Neural cell (in vitro differentiated cells): ENCODE measurements at regions not wholly inside any gene's neighbourhood (a gene's known extent, or its start where the extent isn't known, plus 50 kb on each side); places are given as distances from the start of the nearest gene placed in this dataset.

ENCODE experiments used
- H2AFZ ChIP-seq: fragments of 200-600, 300-800 bp; sonication (generic), shearing (Covaris generic); 2 replicates; pipeline ENCODE4 v1.6.0; 2014; ENCODE audit warnings: low read depth, mild to moderate bottlenecking, antibody characterized with exemption, low read length, moderate library complexity
- H3F3A ChIP-seq: fragments of 200-600 bp; shearing (Covaris generic); 2 replicates; pipeline ENCODE4 v1.6.1; 2016; ENCODE audit warnings: mild to moderate bottlenecking, moderate library complexity, mixed read lengths, antibody characterized with exemption, low read length; ENCODE audit not compliant: insufficient read depth, poor library complexity, severe bottlenecking
- H3K27ac ChIP-seq: fragments of 200-600, 300-800 bp; sonication (generic), shearing (Covaris generic); 2 replicates; pipeline ENCODE4 v1.5.1; 2014; ENCODE audit warnings: mild to moderate bottlenecking, low read length, moderate library complexity
- H3K27me3 ChIP-seq: fragments of 300-800, 200-600 bp; sonication (generic), shearing (Covaris generic); 2 replicates; pipeline ENCODE4 v1.6.0; 2014; ENCODE audit warnings: mild to moderate bottlenecking, low read depth, low read length, moderate library complexity; ENCODE audit not compliant: insufficient read depth
- H3K36me3 ChIP-seq: fragments of 300-800, 200-600 bp; sonication (generic), shearing (Covaris generic); 2 replicates; pipeline ENCODE4 v1.5.1; 2014; ENCODE audit warnings: mild to moderate bottlenecking, antibody characterized with exemption, low read length, moderate library complexity; ENCODE audit not compliant: insufficient read depth
- H3K4me2 ChIP-seq: fragments of 300-800, 200-600 bp; sonication (generic), shearing (Covaris generic); 2 replicates; pipeline ENCODE4 v1.6.0; 2014; ENCODE audit warnings: mild to moderate bottlenecking, low read length
- H3K4me3 ChIP-seq: fragments of 300-800, 200-600 bp; sonication (generic), shearing (Covaris generic); 2 replicates; pipeline ENCODE4 v1.5.1; 2014; ENCODE audit warnings: mild to moderate bottlenecking, low read length, moderate library complexity
- H3K79me2 ChIP-seq: fragments of 200-600 bp; shearing (Covaris generic); replicated peaks from 2 replicates; pipeline ENCODE4 v1.6.0; 2014; ENCODE audit warnings: mild to moderate bottlenecking, low read length, moderate library complexity; ENCODE audit not compliant: insufficient read depth
- H3K9ac ChIP-seq: fragments of 300-800, 200-600 bp; sonication (generic), shearing (Covaris generic); 2 replicates; pipeline ENCODE4 v1.6.1; 2016; ENCODE audit warnings: mild to moderate bottlenecking, low read length, mixed read lengths
- H3K9me2 ChIP-seq: fragments of 200-600 bp; shearing (Covaris generic); 2 replicates; pipeline ENCODE4 v1.6.1; 2016; ENCODE audit warnings: mild to moderate bottlenecking, low read length, mixed read lengths; ENCODE audit not compliant: insufficient read depth
- H3K9me3 ChIP-seq: fragments of 200-600, 300-800 bp; sonication (generic), shearing (Covaris generic); 2 replicates; pipeline ENCODE4 v1.6.1; 2016; ENCODE audit warnings: mild to moderate bottlenecking, mixed run types, low read length, moderate library complexity, mixed read lengths
- H4K20me1 ChIP-seq: fragments of 200-600 bp; shearing (Covaris generic); 2 replicates; pipeline ENCODE4 v1.6.1; 2016; ENCODE audit warnings: mild to moderate bottlenecking, mixed run types; ENCODE audit not compliant: insufficient read depth
- EP300 ChIP-seq: fragments of 450-650 bp; conservative IDR thresholded peaks from 2 replicates; pipeline ENCODE4 v1.6.1; 2014; ENCODE audit warnings: antibody characterized with exemption, mild to moderate bottlenecking, moderate library complexity; ENCODE audit not compliant: poor library complexity, severe bottlenecking
- EZH2 ChIP-seq: fragments of 200-600, 300-800 bp; shearing (Covaris generic), sonication (generic); IDR thresholded peaks from 2 replicates; pipeline ENCODE4 v1.6.1; 2014; ENCODE audit warnings: antibody characterized with exemption, low read length, borderline replicate concordance, mild to moderate bottlenecking; ENCODE audit not compliant: insufficient read depth, poor library complexity, severe bottlenecking
- MXI1 ChIP-seq: fragments of 450-650 bp; conservative IDR thresholded peaks from 2 replicates; pipeline ENCODE4 v1.6.1; 2014; ENCODE audit warnings: antibody characterized with exemption, mild to moderate bottlenecking; ENCODE audit not compliant: poor library complexity, severe bottlenecking
- POLR2AphosphoS5 ChIP-seq: IDR thresholded peaks from 2 replicates; pipeline ENCODE4 v1.6.1; 2012
- RAD21 ChIP-seq: fragments of 450-650 bp; conservative IDR thresholded peaks from 2 replicates; pipeline ENCODE4 v1.6.1; 2014; ENCODE audit warnings: antibody characterized with exemption, mild to moderate bottlenecking, moderate library complexity
- REST ChIP-seq: IDR thresholded peaks from 2 replicates; pipeline ENCODE4 v1.6.1; 2012; ENCODE audit warnings: borderline replicate concordance
- SMC3 ChIP-seq: fragments of 450-650 bp; conservative IDR thresholded peaks from 2 replicates; pipeline ENCODE4 v1.6.1; 2014; ENCODE audit warnings: antibody characterized with exemption, mild to moderate bottlenecking, moderate library complexity; ENCODE audit not compliant: poor library complexity
- TAF1 ChIP-seq: IDR thresholded peaks from 2 replicates; pipeline ENCODE4 v1.6.1; 2012; ENCODE audit warnings: low read depth
- TF ChIP-seq, protein P1 (sequence below): fragments of 450-650 bp; IDR thresholded peaks from 2 replicates; pipeline ENCODE4 v1.5.1; 2014; ENCODE audit warnings: antibody characterized with exemption, mild to moderate bottlenecking, moderate library complexity; ENCODE audit not compliant: poor library complexity, severe bottlenecking

GRCh38 chr2:831225-831536, 119.5 kb upstream of the SNTG2 start:
- no peaks in the 10 kb centered on the region for H3K36me3 ChIP-seq
- no peak overlapping the region for H2AFZ ChIP-seq
- no peaks in the 10 kb centered on the region for H3K9me2 ChIP-seq
- H3F3A ChIP-seq: no peaks in the 10 kb centered on the region
- H3K9me3 ChIP-seq: no peaks in the 10 kb centered on the region
- H3K4me3 ChIP-seq: no peak overlapping the region
- H3K9ac ChIP-seq: no peak overlapping the region
- TF ChIP-seq EZH2 (no peak), TAF1 (no peak)
- no peaks in the 10 kb centered on the region for H3K79me2 ChIP-seq
- no peak overlapping the region for H3K27ac ChIP-seq
- no peaks in the 10 kb centered on the region for H4K20me1 ChIP-seq
- H3K4me2 ChIP-seq: no peak overlapping the region
- no peaks in the 10 kb centered on the region for H3K27me3 ChIP-seq

DNA sequence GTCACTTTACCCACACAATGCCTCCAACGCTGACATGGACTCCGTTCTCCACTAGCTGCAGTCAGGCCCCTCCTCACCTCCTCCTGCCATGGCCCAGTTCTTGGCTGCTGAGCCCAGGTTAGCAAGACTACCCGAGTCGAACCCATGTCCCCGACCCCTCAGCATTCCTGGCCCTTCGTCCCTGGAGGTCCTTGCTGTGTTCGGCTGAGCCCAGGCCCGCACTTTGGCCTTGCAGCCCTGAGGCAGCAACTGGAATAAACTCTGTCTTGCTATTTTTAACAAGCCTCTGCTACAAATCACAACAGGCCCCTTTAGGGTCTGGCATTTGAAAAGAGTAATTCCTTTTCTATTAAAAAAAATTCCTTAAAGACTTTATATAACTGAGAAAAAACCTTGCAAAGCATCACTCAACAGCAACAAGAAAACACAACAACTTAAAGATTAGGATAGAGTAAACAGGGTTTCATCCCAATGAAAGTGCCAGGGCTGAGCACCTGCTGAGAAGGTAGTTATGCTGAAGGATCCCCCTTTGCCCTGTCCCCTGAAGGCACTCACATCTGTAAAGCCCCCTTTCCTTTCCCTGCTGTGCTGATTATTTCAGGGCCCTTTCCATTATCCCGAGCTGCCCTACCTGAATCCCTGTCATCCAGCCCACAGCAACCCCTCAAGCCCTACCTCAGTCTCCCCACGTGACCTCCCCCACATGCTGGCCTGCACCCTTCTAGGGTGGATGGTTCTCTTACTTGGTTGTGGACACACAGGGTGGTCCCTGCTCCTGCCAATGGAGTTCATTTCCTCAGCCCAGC, 120.0 kb upstream of the SNTG2 start:
- Histone ChIP-seq H3K9ac (no peak overlapping the region), H4K20me1 (no peaks in the 10 kb centered on the region), H2AFZ (no peak overlapping the region), H3K4me3 (no peak overlapping the region), H3K27me3 (no peaks in the 10 kb centered on the region), H3K36me3 (no peaks in the 10 kb centered on the region), H3F3A (no peaks in the 10 kb centered on the region), H3K4me2 (no peak overlapping the region), H3K79me2 (no peaks in the 10 kb centered on the region), H3K9me3 (no peaks in the 10 kb centered on the region), H3K27ac (no peak overlapping the region), H3K9me2 (no peaks in the 10 kb centered on the region)
- TF ChIP-seq MXI1: no peak
- TF ChIP-seq, protein P1, sequence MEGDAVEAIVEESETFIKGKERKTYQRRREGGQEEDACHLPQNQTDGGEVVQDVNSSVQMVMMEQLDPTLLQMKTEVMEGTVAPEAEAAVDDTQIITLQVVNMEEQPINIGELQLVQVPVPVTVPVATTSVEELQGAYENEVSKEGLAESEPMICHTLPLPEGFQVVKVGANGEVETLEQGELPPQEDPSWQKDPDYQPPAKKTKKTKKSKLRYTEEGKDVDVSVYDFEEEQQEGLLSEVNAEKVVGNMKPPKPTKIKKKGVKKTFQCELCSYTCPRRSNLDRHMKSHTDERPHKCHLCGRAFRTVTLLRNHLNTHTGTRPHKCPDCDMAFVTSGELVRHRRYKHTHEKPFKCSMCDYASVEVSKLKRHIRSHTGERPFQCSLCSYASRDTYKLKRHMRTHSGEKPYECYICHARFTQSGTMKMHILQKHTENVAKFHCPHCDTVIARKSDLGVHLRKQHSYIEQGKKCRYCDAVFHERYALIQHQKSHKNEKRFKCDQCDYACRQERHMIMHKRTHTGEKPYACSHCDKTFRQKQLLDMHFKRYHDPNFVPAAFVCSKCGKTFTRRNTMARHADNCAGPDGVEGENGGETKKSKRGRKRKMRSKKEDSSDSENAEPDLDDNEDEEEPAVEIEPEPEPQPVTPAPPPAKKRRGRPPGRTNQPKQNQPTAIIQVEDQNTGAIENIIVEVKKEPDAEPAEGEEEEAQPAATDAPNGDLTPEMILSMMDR: no peak
- no peak for TF ChIP-seq EP300
- no peak for TF ChIP-seq RAD21
- TF ChIP-seq EZH2: no peak
- no peak for TF ChIP-seq POLR2AphosphoS5
- no peak for TF ChIP-seq TAF1
- no peak for TF ChIP-seq SMC3
- no peak for TF ChIP-seq REST

- Histone ChIP-seq H2AFZ (no peak overlapping the region), H3F3A (no peaks in the 10 kb centered on the region), H4K20me1 (no peaks in the 10 kb centered on the region), H3K4me2 (no peak overlapping the region), H3K27me3 (no peaks in the 10 kb centered on the region), H3K9me2 (no peaks in the 10 kb centered on the region), H3K79me2 (no peaks in the 10 kb centered on the region), H3K9me3 (no peaks in the 10 kb centered on the region), H3K27ac (no peak overlapping the region), H3K9ac (no peak overlapping the region), H3K4me3 (no peak overlapping the region), H3K36me3 (no peaks in the 10 kb centered on the region)
- TF ChIP-seq POLR2AphosphoS5 (no peak), EZH2 (no peak), TAF1 (no peak), SMC3 (no peak), RAD21 (no peak), MXI1 (no peak), REST (no peak), EP300 (no peak)
- TF ChIP-seq, protein P1: no peak
Observed at GRCh38 chr2:829047-829446, 121.6 kb upstream of the SNTG2 start.
